HG03064 (cell line): ENCODE measurements at regions not wholly inside any gene's neighbourhood (a gene's known extent, or its start where the extent isn't known, plus 50 kb on each side); places are given as distances from the start of the nearest gene placed in this dataset.

ENCODE experiments used
- ATAC-seq: cut with Tn5 transposase; IDR thresholded peaks from one replicate; pipeline ENCODE4 v1.9.1; 2021; ENCODE audit warnings: low read depth; ENCODE audit not compliant: unreplicated experiment

DNA sequence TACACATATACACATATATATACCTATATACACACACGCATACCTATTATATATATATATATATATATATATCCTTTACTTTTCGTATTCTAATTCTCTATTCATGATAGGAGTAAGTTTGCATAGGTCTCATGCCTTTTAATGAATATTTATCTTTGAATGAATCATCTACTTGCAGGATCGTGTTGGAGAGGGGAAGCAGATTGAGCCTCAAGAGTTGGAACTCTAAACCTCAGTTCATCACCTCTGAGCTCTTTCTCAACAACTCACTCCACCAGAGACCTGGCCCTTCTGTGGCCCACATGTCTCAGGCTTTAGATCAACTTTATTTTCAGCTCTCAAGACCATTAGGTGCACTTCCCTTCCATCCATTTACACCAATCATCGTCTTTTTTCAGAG is 490.4 kb upstream of the ID2 start:
- no peak for ATAC-seq

DNA sequence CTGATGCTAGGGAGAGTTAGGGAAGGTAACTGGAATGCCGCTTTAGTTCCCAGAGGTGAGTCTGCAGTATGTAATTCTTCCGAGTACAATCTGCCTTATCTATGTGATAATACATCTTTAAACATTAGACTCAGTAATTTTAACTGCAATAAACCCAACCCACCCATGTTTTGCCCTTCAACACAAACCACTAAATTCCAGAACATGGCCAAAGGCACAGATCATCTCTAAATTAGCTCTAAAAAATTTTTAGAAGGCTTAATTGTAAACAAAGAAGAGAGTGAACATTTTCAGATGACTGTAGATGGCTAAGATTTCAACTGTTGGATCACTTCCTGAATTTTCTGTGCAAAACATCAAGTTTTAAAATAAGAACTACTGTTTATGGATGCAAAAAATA is 488.7 kb upstream of the ID2 start:
- ATAC-seq = no peak

- no peak for ATAC-seq
These were observed 487.9 kb upstream of the ID2 start for GRCh38 chr2:8193686-8194615.

DNA sequence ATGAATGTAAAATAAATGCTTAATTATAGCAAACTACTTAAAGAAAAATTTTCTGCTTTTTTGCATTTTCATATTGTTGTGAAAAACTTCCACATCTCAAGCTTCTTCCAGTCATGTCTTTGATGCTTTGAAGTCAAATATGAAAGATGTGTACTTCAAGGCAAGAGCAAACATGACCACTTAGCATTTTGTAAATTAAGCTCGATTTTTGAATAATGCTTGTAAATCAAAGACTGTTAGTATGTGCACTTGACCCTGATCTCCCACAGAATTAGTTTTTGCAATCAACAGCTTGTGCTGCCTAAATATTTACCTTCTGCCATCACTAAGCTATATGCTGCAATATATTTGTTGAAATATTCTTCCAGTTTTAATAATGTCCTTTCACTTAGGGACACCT is 486.1 kb upstream of the ID2 start:
- no peak for ATAC-seq

DNA sequence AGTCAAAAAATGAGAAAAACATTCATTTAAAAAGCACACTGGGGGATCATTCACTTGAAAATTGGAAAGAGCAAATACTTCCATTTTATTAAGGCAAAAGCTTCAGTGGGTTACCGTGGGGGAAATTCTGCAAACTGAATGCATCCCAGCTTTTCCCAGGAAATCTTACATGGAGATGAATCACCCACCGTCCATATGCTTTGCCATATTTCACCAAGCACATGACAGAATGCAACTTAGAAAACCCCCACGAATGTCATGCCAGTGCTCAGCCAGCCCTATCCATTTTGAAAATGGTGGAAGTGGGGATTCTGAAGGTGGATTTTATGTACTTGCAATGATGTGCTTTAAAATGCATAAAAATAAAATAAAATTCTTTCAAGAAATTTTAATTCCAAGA is 485.5 kb upstream of the ID2 start:
- ATAC-seq = no peak

- no peak for ATAC-seq
These were observed 484.8 kb upstream of the ID2 start for GRCh38 chr2:8197101-8197500.

- ATAC-seq = no peak
These were observed 484.0 kb upstream of the ID2 start for GRCh38 chr2:8197825-8198224.

DNA sequence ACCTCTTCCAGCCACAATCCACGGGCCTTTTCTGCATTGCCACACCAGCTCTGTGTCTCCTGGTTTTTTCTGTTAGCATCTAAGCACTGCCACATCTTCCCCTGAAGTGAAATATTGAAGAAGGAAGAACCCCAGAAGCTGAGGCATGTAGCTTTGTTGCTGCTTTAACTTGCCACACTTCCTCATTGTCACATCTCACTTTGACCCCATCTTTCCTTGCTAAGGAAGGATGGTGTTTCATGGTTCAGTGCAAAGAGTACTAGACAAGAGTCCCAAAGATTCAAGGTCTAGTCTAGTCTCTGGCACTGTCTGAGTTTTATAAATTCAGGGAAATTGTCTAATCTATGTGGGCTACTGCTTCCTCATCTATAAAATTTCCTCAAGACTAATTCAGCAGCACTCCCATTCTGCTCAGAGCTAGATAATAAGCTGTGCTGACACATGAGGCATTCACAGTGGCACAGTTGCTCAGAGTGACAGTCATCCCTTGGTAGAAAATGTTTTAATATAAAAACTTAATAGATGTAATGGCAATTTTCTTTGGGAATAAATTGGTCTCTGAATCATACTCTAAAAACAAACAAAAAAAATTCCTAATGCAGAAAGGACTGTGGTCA is 483.0 kb upstream of the ID2 start:
- ATAC-seq = no peak

DNA sequence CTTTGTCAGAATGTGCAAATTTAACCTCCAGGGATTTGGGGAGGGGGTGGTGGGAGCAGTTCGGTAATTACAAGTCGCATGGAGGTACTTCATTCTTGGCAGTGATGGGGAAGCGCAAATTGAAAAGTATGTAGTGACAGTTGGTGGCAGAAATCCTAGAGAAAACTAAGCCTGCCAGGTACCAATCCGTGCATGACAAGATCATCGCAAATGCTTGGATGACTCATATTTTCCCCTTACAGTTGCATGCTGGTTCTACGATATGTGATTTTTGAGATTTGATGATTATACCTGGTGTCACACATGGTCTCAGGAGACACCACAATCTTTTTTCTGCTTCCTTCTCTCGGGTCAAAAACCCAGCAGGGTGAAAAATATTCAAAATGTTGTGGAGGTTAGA is 479.7 kb upstream of the ID2 start:
- ATAC-seq = peak; percentile 83

- ATAC-seq = no peak
These were observed 478.5 kb upstream of the ID2 start for GRCh38 chr2:8203364-8203763.

- ATAC-seq = no peak
These were observed 477.1 kb upstream of the ID2 start for GRCh38 chr2:8204711-8205110.

- ATAC-seq = no peak
These were observed 472.4 kb upstream of the ID2 start for GRCh38 chr2:8209494-8209893.

- ATAC-seq = no peak
These were observed 470.5 kb upstream of the ID2 start for GRCh38 chr2:8211384-8211783.

DNA sequence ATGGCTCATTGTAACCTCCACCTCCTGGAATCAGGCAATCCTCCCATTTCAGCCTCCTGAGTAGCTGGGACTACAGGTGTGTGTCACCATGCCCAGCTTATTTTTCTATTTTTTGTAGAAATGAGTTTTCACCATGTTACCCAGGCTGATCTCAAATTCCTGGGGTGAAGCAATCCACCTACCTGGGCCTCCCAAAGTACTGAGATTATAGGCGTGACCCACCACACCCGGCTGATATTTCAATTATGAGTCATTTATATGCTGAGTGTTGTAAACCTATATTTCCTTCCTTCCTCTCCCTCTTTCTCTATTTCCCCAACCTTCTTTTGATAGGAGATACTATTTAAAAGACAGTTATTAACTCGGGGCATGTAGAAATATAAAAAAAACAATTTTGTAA is 469.6 kb upstream of the ID2 start:
- no peak for ATAC-seq

DNA sequence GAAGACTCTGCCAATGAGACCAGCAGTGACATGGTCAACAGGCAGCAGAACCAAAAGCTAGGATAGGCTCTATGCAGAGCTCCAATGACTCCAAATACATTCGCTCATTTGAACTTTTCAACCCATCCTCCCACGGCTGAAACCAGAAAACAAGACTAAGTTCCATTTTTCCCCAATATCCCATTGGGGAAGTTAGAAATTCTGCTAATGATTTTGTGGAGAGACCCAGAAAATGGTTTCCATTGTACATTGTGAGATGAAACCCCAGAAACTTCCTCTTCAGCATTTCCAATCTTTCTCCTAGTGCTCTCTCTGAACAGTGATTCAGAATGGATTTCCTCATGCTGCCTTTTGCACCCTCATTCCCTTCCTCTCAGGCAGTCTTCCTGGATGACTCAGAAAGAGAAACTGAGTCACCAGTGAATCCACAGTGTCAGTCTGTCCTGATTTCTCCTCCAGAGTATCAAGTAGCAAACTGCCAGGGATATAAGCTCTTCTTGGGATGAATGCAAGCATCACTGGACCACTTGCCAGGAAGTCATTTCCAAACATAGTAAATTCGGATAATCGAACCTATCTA is 467.7 kb upstream of the ID2 start:
- no peak for ATAC-seq

DNA sequence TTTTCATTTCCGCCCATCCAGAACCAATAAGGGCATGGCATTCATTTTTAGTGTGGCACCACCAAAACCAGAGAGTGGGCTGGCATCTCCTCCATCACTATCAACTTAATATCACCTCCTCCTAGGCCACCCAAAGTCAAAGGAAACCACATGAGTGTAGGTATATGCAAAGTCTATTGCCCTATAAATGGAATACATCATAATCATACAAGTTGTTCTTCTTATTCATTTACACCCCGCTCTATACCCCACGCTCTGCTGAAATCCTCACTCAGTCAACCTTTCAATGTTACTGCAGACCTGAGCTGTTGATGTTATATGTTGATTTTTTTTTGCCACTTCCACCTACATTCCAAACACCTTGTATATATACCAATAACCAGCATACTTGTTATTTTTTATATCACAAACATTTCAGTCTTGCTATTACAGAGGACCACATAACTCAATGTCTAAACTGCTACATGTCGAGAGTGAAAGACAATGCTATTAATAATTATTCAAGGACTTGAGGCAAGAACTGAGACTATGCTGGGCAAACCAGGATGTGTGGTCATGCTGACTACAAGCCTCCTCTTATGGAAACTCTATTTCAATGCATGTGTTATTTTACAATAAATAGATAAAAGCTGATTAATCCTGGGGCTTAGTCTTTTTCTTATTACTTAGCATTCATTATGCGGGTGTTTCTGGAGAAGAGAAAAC is 466.5 kb upstream of the ID2 start:
- peak; percentile 97 for ATAC-seq

DNA sequence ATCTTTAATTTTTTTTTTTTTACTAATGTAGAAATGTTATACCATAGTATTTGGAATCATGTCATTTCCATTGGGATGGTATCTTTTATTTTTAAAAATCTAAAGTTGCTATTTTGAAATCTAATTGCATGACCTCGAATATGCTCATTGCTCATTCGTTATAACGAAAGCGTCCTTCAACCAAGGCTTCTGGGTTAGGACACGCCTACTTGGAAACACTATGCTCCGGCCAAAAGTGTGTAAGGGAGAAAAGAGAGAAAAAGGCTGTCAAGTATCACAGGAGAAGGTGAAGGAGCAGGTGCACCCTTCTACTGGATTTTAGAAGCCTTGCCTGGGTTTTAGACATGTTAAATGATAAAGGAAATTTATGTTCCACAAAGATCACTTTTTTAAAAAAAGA is 465.9 kb upstream of the ID2 start:
- no peak for ATAC-seq

GRCh38 chr2:8216397-8216796 is 465.5 kb upstream of the ID2 start:
- no peak for ATAC-seq

DNA sequence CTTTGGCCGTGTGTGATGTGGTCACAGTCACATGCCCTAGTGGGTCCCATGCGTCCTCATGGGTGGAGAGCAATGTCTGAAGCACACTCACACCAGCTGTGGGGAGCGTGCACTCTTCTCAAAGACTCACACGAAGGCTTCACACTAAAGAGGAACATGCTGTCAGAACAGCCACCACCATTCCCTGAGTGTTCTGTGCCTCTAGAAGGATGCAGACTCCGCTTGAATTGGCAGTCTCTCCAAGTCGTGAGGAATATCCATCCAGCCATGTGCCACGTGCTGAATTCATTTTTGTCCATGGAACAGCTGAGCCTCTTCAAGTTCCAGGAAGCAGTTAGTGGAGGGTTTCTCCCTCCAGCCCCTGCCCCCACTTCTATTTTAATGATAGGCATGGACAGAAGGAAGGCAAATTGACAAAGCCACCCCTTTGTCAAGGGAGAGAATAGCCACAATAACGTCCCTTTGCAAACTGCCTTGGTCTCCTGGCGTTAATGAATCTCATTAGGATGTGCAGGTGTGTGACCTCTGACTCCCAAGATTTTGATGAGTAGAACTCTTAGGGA is 464.3 kb upstream of the ID2 start:
- ATAC-seq = no peak

DNA sequence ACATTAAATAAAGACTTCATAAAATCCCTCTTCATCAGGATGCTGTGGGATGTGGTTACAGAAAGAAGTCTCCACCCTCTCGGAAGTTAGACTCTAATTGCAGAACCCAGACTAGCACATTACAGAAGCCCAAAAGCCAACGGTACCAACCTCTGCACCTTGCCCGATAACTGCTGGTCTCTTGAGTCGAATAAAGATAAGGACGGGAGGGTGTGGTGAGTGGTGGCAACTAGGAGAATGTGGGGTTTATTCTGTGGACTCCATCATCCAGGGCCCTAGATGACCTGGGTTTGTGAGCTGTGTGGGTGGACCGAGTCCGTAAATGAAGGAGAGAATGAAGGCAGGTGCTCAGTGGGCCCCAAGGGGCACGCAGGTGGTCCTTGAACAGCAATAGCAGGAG is 462.8 kb upstream of the ID2 start:
- ATAC-seq = no peak
